Astrocyte of the cerebellum (primary cell): ENCODE measurements at regions not wholly inside any gene's neighbourhood (a gene's known extent, or its start where the extent isn't known, plus 50 kb on each side); places are given as distances from the start of the nearest gene placed in this dataset.
"Not testable (repeated sequence)": the region's sequence is repeated elsewhere in the genome, so short reads cannot be mapped to it uniquely, and the experiment has no call there.

Experiments used
- DNase-seq: peaks from one replicate; pipeline ENCODE4 v3.0.0-alpha.2; 2011; ENCODE audit warnings: low read depth
- H3K4me3 ChIP-seq: 2 replicates; pipeline ENCODE4 v1.5.1; 2011; ENCODE audit warnings: mild to moderate bottlenecking, low read depth, low read length, moderate library complexity
- CTCF ChIP-seq: IDR thresholded peaks from 2 replicates; pipeline ENCODE4 v1.5.1; 2012; ENCODE audit warnings: low read length, low read depth, moderate library complexity, mild to moderate bottlenecking; ENCODE audit errors: missing control alignments
- in situ Hi-C: cut with HindIII; loops from 2 replicates; pipeline ENCODE4 v1.10.0; 2017; ENCODE audit warnings: low sequenced_read_pairs

GRCh38 chr6:1164600-1164999 lies 147.3 kb upstream of the FOXQ1 start:
- in situ Hi-C loops = no loop called here
- no peak for TF ChIP-seq CTCF
- no peak for DNase-seq
- no peak overlapping the region for H3K4me3 ChIP-seq

GRCh38 chr6:1163501-1163900 lies 148.4 kb upstream of the FOXQ1 start:
- in situ Hi-C loops = no loop called here
- H3K4me3 ChIP-seq = no peak overlapping the region
- no peak for TF ChIP-seq CTCF
- no peak for DNase-seq

- TF ChIP-seq CTCF = no peak
- no peak overlapping the region for H3K4me3 ChIP-seq
- in situ Hi-C loops = no loop called here
- DNase-seq = no peak
Measured at GRCh38 chr6:1162367-1163275, 149.3 kb upstream of the FOXQ1 start.

GRCh38 chr6:1156411-1156810 lies 155.5 kb upstream of the FOXQ1 start:
- in situ Hi-C loops, H3K4me3 ChIP-seq, DNase-seq: not testable (repeated sequence)

GRCh38 chr6:1153696-1154245 lies 158.1 kb upstream of the FOXQ1 start:
- TF ChIP-seq CTCF = no peak
- no peak for DNase-seq
- no peak overlapping the region for H3K4me3 ChIP-seq
- in situ Hi-C loops = loop anchor here (5.0 kb wide), 1 partner anchor 49 kb away; no protein-coding TSS in a partner anchor

- no peak for DNase-seq
- in situ Hi-C loops = no loop called here
- H3K4me3 ChIP-seq = no peak overlapping the region
- TF ChIP-seq CTCF = no peak
Measured at GRCh38 chr6:1146500-1146899, 165.4 kb upstream of the FOXQ1 start.

- in situ Hi-C loops = no loop called here
- no peak for DNase-seq
- TF ChIP-seq CTCF = no peak
- no peak overlapping the region for H3K4me3 ChIP-seq
Measured at GRCh38 chr6:1145768-1146218, 166.1 kb upstream of the FOXQ1 start.
